HG02943 (cell line): ENCODE measurements at regions not wholly inside any gene's neighbourhood (a gene's known extent, or its start where the extent isn't known, plus 50 kb on each side); places are given as distances from the start of the nearest gene placed in this dataset.
"Not testable (repeated sequence)": the region's sequence is repeated elsewhere in the genome, so short reads cannot be mapped to it uniquely, and the experiment has no call there.

Experiments
- ATAC-seq: cut with Tn5 transposase; IDR thresholded peaks from one replicate; pipeline ENCODE4 v1.9.1; 2021; ENCODE audit warnings: mild to moderate bottlenecking, low read depth, moderate library complexity; ENCODE audit not compliant: unreplicated experiment

- no peak for ATAC-seq
These were observed 108.6 kb upstream of the RAI14 start for GRCh38 chr5:34547300-34548085.

GRCh38 chr5:34548086-34548403, 108.1 kb upstream of the RAI14 start:
- ATAC-seq, result no peak

GRCh38 chr5:34550247-34550646, 105.9 kb upstream of the RAI14 start:
- no peak for ATAC-seq

DNA sequence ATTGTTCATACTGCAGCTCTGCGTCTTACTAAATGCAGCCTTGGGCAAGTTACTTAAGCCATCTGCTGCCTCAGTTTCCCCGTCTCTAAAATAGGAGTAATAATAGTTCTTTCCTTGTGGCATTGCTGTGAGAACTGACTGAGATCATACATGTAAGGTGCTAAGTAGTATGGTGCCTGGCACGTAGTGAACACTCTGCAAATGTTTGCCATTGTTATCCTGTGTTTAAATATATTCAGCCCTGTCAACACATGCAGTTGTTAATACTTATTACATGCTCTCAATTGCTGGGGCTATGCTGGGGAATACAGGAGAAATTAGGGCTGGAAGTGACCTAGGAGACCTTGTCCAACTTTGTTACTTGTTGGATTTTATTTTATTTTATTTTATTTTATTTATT, 105.2 kb upstream of the RAI14 start:
- no peak for ATAC-seq

DNA sequence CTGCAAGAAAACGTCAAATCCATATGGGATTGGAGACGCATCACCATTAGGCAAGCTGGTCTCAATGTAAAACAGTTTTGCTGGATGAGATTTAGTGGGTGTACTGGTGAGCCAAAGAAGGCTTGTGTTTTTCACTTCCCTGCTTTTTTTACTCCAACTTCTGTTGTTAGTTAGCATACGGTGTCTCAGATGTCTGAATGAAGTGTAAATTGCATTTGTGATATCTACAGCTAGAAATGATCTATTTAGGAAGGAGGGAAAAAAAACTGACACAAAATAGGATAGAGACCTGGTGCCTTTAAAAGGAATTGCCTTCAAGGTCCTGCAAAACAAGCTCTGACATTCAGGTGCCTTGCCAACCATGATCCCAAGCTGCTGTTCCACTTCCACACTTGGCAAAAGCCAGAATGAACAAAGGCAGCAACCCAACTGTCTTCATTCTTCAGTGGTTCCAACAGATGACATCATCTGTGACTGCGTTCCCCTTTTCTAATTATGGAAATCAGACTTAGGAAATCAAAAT, 104.2 kb upstream of the RAI14 start:
- no peak for ATAC-seq

DNA sequence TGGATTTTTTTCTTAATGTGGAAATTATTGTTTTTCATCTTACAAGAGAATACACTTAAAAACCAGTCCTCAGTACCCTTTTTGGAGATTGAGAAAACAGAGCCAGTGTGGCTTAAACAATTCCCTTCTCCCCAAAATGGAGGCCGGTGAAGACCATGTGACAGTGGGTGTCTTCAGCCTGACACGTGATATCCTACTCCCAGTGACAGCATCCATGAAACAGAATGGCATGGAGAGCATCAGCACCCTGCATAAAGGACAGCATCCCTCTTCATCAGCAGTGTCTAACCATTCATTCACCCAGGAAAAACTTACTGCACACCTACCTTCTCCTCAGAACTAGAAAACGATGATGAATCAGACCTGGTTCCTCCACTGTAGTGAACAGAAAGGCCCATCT, 103.4 kb upstream of the RAI14 start:
- ATAC-seq, result no peak

- no peak for ATAC-seq
These were observed 102.5 kb upstream of the RAI14 start for GRCh38 chr5:34553581-34553980.

GRCh38 chr5:34554641-34555040, 101.5 kb upstream of the RAI14 start:
- ATAC-seq, result no peak

DNA sequence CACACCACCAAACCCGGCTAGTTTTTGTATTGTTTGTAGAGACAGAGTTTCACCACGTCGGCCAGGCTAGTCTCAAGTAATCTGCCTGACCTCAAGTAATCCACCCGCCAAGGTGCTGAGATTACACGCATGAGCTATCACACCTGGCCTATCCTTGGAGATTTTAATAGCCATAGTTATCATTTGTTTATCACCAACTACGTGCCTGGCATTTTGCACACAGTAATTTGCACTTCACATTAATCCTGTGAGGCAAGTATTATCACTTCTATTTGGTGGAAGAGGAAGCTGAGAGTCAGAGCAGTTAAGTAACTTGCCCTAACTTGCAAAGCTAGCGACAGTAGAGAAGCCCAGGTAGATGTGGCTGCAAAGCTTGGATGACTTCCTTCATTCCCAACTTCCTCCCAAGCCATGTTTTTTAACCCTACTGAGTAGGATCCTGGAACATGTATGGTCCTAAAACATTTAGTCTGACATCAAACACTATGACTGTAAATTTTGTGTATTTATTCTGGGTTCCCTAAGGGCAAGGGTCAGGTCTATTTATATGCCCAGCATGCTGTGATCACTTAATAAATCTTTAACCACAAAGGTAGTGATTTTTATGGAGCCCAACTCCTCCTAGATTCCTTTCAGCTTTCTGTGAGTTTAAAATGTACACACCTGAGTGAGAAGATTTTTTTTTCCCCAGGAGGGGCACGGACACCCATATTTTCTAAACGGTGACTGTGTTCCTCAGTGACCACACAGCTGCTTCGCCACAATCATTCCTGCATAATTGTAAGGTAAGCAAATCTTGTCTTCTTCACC, 100.2 kb upstream of the RAI14 start:
- no peak for ATAC-seq

DNA sequence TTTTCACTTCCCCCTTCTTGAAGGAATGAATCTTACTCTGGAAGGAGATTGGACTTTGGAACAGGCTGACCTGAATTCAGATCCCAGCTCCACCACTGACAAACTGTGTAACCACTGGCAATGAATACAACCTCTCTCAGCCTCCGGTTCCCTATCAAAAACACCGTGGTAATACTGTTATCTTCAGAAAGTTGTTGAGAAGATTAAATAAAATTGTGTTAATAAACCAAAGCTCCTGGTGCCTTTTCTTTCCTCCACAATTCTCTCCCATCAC, 99.7 kb upstream of the RAI14 start:
- ATAC-seq, result no peak

GRCh38 chr5:34561581-34561980, 94.5 kb upstream of the RAI14 start:
- not testable (repeated sequence) for ATAC-seq

- no peak for ATAC-seq
These were observed 93.3 kb upstream of the RAI14 start for GRCh38 chr5:34562791-34563190.

DNA sequence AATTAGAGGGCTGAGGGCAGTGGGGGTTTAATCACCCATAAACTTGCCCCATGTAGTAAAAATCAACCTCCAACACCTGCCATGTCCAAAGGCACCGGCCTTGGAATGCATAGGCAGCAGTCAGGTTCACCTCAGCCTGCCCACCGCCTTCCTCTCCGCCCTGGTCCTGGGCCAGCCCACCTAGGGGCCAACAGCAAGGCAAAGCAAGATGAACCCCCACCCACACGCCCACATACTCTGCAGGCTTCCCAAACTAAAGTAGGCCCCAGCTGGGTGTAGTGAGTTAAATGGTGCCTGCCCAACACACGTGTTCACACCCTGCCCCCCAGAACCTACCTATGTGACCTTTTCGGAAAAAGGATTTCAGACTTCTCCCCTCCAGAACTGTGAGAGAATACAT, 92.9 kb upstream of the RAI14 start:
- ATAC-seq, result no peak

- no peak for ATAC-seq
These were observed 92.0 kb upstream of the RAI14 start for GRCh38 chr5:34563931-34564709.

DNA sequence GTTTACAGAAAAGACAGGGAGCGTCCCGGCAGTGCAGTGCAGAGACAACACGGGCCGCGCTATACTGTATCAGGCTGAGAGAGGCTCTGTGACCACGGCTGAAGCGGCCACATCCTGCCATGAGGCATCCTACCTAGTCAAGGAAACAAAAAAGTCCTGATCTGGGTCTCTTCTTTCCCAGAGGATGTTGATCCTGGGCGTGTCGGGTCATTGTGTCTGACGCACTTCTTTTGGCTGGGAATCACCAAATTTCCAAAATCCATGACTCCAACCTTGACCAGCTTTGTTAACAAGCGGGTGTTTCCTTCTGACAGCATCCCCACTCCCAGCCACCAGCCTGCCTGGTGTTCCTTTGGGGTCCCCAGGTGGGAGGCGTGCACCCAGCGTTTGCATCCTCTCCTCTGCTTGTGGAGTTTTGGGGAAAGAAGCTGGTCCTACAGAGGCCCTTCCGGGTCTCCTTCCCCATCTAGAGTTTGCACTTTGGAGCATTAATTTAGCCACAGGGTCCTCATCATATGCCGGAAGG, 91.4 kb upstream of the RAI14 start:
- no peak for ATAC-seq

- no peak for ATAC-seq
These were observed 86.0 kb upstream of the RAI14 start for GRCh38 chr5:34570143-34570542.

DNA sequence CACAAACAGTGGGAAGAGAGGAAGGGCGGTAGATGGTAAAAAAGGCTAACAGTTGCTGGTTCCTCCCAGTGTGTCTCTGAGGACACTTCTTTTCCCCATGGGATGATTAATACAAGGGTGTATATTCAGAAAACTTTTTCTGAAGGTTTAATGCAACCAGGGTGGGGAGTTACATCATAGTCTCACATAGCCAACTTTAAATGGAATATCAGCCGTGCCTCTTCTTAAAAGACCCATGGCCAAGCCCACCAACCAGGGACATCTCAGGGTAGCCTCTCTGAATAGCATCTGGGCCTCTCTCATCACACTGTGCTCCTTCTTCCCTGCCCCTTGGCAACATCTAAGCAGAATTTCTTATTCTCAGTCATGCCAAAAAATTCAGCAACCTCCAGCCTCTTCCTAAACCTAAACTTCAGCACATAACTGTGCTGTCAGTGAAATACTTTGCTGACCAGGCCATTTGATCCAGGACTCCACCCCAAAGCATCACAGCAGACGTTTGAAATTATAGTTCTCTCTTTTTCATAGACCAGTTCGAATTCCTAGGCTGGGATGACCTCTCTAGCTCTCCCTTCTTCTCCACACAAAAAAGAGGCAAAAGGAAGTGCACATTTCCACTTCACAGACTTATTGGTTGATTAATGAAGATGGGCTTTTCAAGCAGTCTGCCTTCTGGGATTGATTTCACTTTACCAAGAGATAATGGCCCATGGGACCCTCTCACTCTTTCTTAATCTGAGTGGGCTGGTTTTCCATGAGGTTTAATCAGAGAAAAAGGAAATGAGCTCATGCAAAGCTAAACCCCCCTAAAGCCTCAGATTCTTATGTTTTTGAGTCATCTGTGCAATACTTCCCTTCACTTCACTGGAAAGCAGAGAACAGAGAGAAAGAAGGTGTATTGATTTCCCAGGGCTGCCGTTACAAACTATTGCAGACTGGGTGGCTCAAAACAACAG, 85.1 kb upstream of the RAI14 start:
- no peak for ATAC-seq

GRCh38 chr5:34571677-34572041, 84.5 kb upstream of the RAI14 start:
- ATAC-seq, result no peak

- no peak for ATAC-seq
These were observed 81.1 kb upstream of the RAI14 start for GRCh38 chr5:34574936-34575467.
